Heart left ventricle (tissue), 13 donors: ENCODE measurements at regions not wholly inside any gene's neighbourhood (a gene's known extent, or its start where the extent isn't known, plus 50 kb on each side); places are given as distances from the start of the nearest gene placed in this dataset.

Source experiments
- POLR2A ChIP-seq, 2 donors: fragments of 450-650 bp; IDR thresholded peaks; one replicate each; pipeline ENCODE4 v1.6.1; 2017; ENCODE audit warnings: antibody characterized with exemption in 2 of 2, mild to moderate bottlenecking in 2 of 2, moderate library complexity in 2 of 2
- TF ChIP-seq, protein P1 (sequence below), 12 donors: fragments of 200-600 bp; sonication (generic) in 4 of 12; IDR thresholded peaks; one replicate each; pipeline versions ENCODE4 v1.5.0 to v1.8.0; 2018 to 2022; ENCODE audit warnings: antibody characterized with exemption in 12 of 12, mild to moderate bottlenecking in 5 of 12
- donor health status: ischemic (EF 13 %, LVEDD 7.1; RV severe dilation, severe dysfunction).
- donor health status: DM: no; HTN: yes; CAD: no.
- donor health status: DM: no; HTN: no; CAD: no.
- donor health status: ischemic (EF 25% LVEDD 6.9; RV normal size, moderate dysfunction).
- donor health status: ischemic (EF 25% LVEDD 5.7; RV mildly dilated, moderate dysfunction).
- donor health status: ischemic (EF 35%, LVEDD 5.7; RV mildly dilated, moderate dysfunction).
- donor health status: nonischemic (EF 11% LVEDD 7.7; RV severe dilation, severe dysfunction).
- donor health status: DM: yes; HTN: yes; CAD: no.
- donor health status: PGD.
- donor health status: ischemic (EF 29% LVEDD 5.4; RV normal size, mild dysfunction).
- donor health status: nonischemic (EF 23%, LVEDD 6.1; RV moderate dilation, normal function).

DNA sequence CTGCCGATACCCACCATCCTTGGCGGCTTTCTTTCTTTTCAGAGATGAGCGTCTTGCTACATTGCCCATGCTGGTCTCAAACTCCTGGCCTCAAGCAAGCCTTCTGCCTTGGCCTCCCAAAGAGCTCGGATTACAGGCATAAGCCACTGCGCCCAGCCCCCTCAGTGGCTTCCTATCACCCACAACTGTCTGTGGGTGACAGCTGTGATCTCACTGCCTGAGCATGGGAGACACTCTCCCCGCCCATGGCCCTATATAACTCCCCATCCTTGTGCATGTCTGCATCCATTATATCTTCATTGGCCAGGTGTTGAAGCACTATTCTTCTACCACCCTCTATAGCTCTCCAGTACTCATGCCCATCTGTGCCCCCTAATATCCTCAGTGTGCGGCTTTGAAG is 76.2 kb downstream of the PTPRS start:
- TF ChIP-seq, protein P1, sequence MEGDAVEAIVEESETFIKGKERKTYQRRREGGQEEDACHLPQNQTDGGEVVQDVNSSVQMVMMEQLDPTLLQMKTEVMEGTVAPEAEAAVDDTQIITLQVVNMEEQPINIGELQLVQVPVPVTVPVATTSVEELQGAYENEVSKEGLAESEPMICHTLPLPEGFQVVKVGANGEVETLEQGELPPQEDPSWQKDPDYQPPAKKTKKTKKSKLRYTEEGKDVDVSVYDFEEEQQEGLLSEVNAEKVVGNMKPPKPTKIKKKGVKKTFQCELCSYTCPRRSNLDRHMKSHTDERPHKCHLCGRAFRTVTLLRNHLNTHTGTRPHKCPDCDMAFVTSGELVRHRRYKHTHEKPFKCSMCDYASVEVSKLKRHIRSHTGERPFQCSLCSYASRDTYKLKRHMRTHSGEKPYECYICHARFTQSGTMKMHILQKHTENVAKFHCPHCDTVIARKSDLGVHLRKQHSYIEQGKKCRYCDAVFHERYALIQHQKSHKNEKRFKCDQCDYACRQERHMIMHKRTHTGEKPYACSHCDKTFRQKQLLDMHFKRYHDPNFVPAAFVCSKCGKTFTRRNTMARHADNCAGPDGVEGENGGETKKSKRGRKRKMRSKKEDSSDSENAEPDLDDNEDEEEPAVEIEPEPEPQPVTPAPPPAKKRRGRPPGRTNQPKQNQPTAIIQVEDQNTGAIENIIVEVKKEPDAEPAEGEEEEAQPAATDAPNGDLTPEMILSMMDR (IDR thresholded peaks at IDR 0.05), result no peak
- no peak for TF ChIP-seq POLR2A (IDR thresholded peaks at IDR 0.05)
